HG03135 (cell line): ENCODE measurements at regions not wholly inside any gene's neighbourhood (a gene's known extent, or its start where the extent isn't known, plus 50 kb on each side); places are given as distances from the start of the nearest gene placed in this dataset.

Source experiments
- ATAC-seq: cut with Tn5 transposase; IDR thresholded peaks from one replicate; pipeline ENCODE4 v1.9.1; 2021; ENCODE audit warnings: mild to moderate bottlenecking, moderate library complexity; ENCODE audit not compliant: unreplicated experiment

- ATAC-seq, result no peak
Measured at GRCh38 chr4:28351102-28351501, 1490.5 kb downstream of the STIM2 start.

- no peak for ATAC-seq
Measured at GRCh38 chr4:28351826-28352225, 1491.2 kb downstream of the STIM2 start.

- ATAC-seq, result no peak
Measured at GRCh38 chr4:28354880-28355656, 1494.4 kb downstream of the STIM2 start.

- ATAC-seq, result no peak
Measured at GRCh38 chr4:28357990-28358389, 1497.3 kb downstream of the STIM2 start.

- ATAC-seq, result no peak
Measured at GRCh38 chr4:28358606-28359005, 1498.0 kb downstream of the STIM2 start.

GRCh38 chr4:28360681-28361080 lies 1500.0 kb downstream of the STIM2 start:
- no peak for ATAC-seq

GRCh38 chr4:28362169-28362568 lies 1501.5 kb downstream of the STIM2 start:
- no peak for ATAC-seq

- ATAC-seq, result no peak
Measured at GRCh38 chr4:28369499-28369898, 1508.9 kb downstream of the STIM2 start.

- no peak for ATAC-seq
Measured at GRCh38 chr4:28373191-28373590, 1512.5 kb downstream of the STIM2 start.

GRCh38 chr4:28373601-28374000 lies 1513.0 kb downstream of the STIM2 start:
- no peak for ATAC-seq

GRCh38 chr4:28378109-28378830 lies 1517.6 kb downstream of the STIM2 start:
- ATAC-seq, result no peak

- ATAC-seq, result no peak
Measured at GRCh38 chr4:28385801-28386200, 1525.2 kb downstream of the STIM2 start.

GRCh38 chr4:28386776-28387175 lies 1526.1 kb downstream of the STIM2 start:
- ATAC-seq, result no peak

- no peak for ATAC-seq
Measured at GRCh38 chr4:28388471-28388870, 1527.8 kb downstream of the STIM2 start.

GRCh38 chr4:28391877-28392276 lies 1531.2 kb downstream of the STIM2 start:
- ATAC-seq, result no peak

GRCh38 chr4:28402751-28403150 lies 1542.1 kb downstream of the STIM2 start:
- no peak for ATAC-seq

- no peak for ATAC-seq
Measured at GRCh38 chr4:28421221-28421620, 1560.6 kb downstream of the STIM2 start.

GRCh38 chr4:28426251-28426650 lies 1565.6 kb downstream of the STIM2 start:
- ATAC-seq, result no peak

GRCh38 chr4:28427306-28428085 lies 1566.9 kb downstream of the STIM2 start:
- ATAC-seq, result no peak

GRCh38 chr4:28432348-28433025 lies 1571.8 kb downstream of the STIM2 start:
- ATAC-seq, result no peak

GRCh38 chr4:28435314-28435713 lies 1574.7 kb downstream of the STIM2 start:
- no peak for ATAC-seq
